Naive B cell (primary cell): ENCODE measurements at regions not wholly inside any gene's neighbourhood (a gene's known extent, or its start where the extent isn't known, plus 50 kb on each side); places are given as distances from the start of the nearest gene placed in this dataset.
A peak's percentile ranks its signal among the peaks of the same experiment; 100 is the strongest.
"Not testable (repeated sequence)": the region's sequence is repeated elsewhere in the genome, so short reads cannot be mapped to it uniquely, and the experiment has no call there.

Experiments
- ATAC-seq, 2 donors: fragments of 150-1000 bp; cut with Tn5 transposase; 2 replicates each; pipeline ENCODE4 v1.10.0; 2021; ENCODE audit warnings: low read depth in 2 of 2, mild to moderate bottlenecking in 2 of 2, moderate library complexity in 2 of 2
- DNase-seq: peaks from one replicate; pipeline ENCODE4 v3.0.0; 2022
- H3K27ac Mint-ChIP-seq, 6 donors: one replicate each; pipeline ENCODE4 v1.8.0; 2020 to 2022; ENCODE audit warnings: mild to moderate bottlenecking in 6 of 6, mixed read lengths in 6 of 6, moderate library complexity in 5 of 6, inconsistent platforms in 2 of 6
- H3K27me3 Mint-ChIP-seq, 3 donors: one replicate each; pipeline ENCODE4 v1.8.0; 2021 to 2022; ENCODE audit warnings: mixed read lengths in 3 of 3, mild to moderate bottlenecking in 1 of 3
- H3K36me3 Mint-ChIP-seq, 2 donors: one replicate each; pipeline ENCODE4 v1.8.0; 2020 to 2022; ENCODE audit warnings: mixed read lengths in 2 of 2, inconsistent platforms in 1 of 2, mild to moderate bottlenecking in 1 of 2
- H3K4me1 Mint-ChIP-seq, 3 donors: one replicate each; pipeline ENCODE4 v1.8.0; 2020 to 2022; ENCODE audit warnings: mixed read lengths in 3 of 3, inconsistent platforms in 1 of 3, mild to moderate bottlenecking in 1 of 3, moderate library complexity in 1 of 3
- H3K4me3 Mint-ChIP-seq, 8 donors: one replicate each; pipeline ENCODE4 v1.8.0; 2020 to 2022; ENCODE audit warnings: mild to moderate bottlenecking in 8 of 8, mixed read lengths in 8 of 8, moderate library complexity in 8 of 8, inconsistent platforms in 2 of 8
- H3K9me3 Mint-ChIP-seq, 7 donors: one replicate each; pipeline ENCODE4 v1.8.0; 2020 to 2022; ENCODE audit warnings: mixed read lengths in 7 of 7, mild to moderate bottlenecking in 5 of 7, inconsistent platforms in 2 of 7, moderate library complexity in 1 of 7

- H3K4me3 Mint-ChIP-seq, H3K9me3 Mint-ChIP-seq, H3K36me3 Mint-ChIP-seq, H3K27ac Mint-ChIP-seq, DNase-seq, ATAC-seq, H3K4me1 Mint-ChIP-seq: not testable (repeated sequence)
- H3K27me3 Mint-ChIP-seq: peaks cover 0 to 17% (median 12%) of the 10 kb centered on the region in 3 donors
Observed at GRCh38 chr10:113489522-113489921, 63.3 kb upstream of the HABP2 start.

- peaks cover 3 to 17% (median 14%) of the 10 kb centered on the region in 3 donors for H3K27me3 Mint-ChIP-seq
- no peaks in the 10 kb centered on the region for H3K4me1 Mint-ChIP-seq
- H3K36me3 Mint-ChIP-seq: no peaks in the 10 kb centered on the region
- no peak overlapping the region for H3K27ac Mint-ChIP-seq
- no peaks in the 10 kb centered on the region for H3K9me3 Mint-ChIP-seq
- no peak for DNase-seq
- no peak for ATAC-seq
- no peak overlapping the region for H3K4me3 Mint-ChIP-seq
Observed at GRCh38 chr10:113491967-113492565, 60.8 kb upstream of the HABP2 start.

GRCh38 chr10:113493195-113493594, 59.7 kb upstream of the HABP2 start:
- H3K36me3 Mint-ChIP-seq: no peaks in the 10 kb centered on the region
- DNase-seq (no peak), ATAC-seq (no peak)
- H3K27me3 Mint-ChIP-seq: peaks cover 11 to 22% (median 17%) of the 10 kb centered on the region in 3 donors
- H3K9me3 Mint-ChIP-seq: no peaks in the 10 kb centered on the region
- H3K27ac Mint-ChIP-seq: no peak overlapping the region
- no peak overlapping the region for H3K4me3 Mint-ChIP-seq
- no peaks in the 10 kb centered on the region for H3K4me1 Mint-ChIP-seq

- DNase-seq (no peak), ATAC-seq (no peak)
- H3K9me3 Mint-ChIP-seq: no peaks in the 10 kb centered on the region
- H3K4me3 Mint-ChIP-seq: no peak overlapping the region
- H3K27me3 Mint-ChIP-seq: peaks cover 11 to 22% (median 17%) of the 10 kb centered on the region in 3 donors
- no peak overlapping the region for H3K27ac Mint-ChIP-seq
- H3K36me3 Mint-ChIP-seq: no peaks in the 10 kb centered on the region
- no peaks in the 10 kb centered on the region for H3K4me1 Mint-ChIP-seq
Observed at GRCh38 chr10:113493882-113494301, 59.0 kb upstream of the HABP2 start.

GRCh38 chr10:113494761-113495160, 58.1 kb upstream of the HABP2 start:
- no peak overlapping the region for H3K27ac Mint-ChIP-seq
- no peak for ATAC-seq

GRCh38 chr10:113495553-113495952, 57.3 kb upstream of the HABP2 start:
- H3K27ac Mint-ChIP-seq: no peak overlapping the region
- no peak overlapping the region for H3K4me3 Mint-ChIP-seq

More at GRCh38 chr10:113494761-113495160, 58.1 kb upstream of the HABP2 start:
- no peaks in the 10 kb centered on the region for H3K9me3 Mint-ChIP-seq
- H3K4me3 Mint-ChIP-seq: no peak overlapping the region
- DNase-seq: no peak
- H3K27me3 Mint-ChIP-seq: peaks cover 11 to 24% (median 13%) of the 10 kb centered on the region in 3 donors
- no peaks in the 10 kb centered on the region for H3K4me1 Mint-ChIP-seq
- no peaks in the 10 kb centered on the region for H3K36me3 Mint-ChIP-seq

GRCh38 chr10:113496111-113497109, 56.4 kb upstream of the HABP2 start:
- H3K27ac Mint-ChIP-seq: peak overlapping the region in 1 of 6 donors; percentile 45
- no peaks in the 10 kb centered on the region for H3K36me3 Mint-ChIP-seq
- DNase-seq: no peak
- peaks cover 0 to 5% (median 0%) of the 10 kb centered on the region in 7 donors for H3K9me3 Mint-ChIP-seq
- peaks cover 10 to 32% (median 11%) of the 10 kb centered on the region in 3 donors for H3K27me3 Mint-ChIP-seq
- ATAC-seq: no peak
- H3K4me3 Mint-ChIP-seq: no peak overlapping the region
- no peaks in the 10 kb centered on the region for H3K4me1 Mint-ChIP-seq

More at GRCh38 chr10:113495553-113495952, 57.3 kb upstream of the HABP2 start:
- H3K27me3 Mint-ChIP-seq: peaks cover 11 to 32% (median 13%) of the 10 kb centered on the region in 3 donors
- H3K36me3 Mint-ChIP-seq: no peaks in the 10 kb centered on the region
- no peaks in the 10 kb centered on the region for H3K4me1 Mint-ChIP-seq
- H3K9me3 Mint-ChIP-seq: peaks cover 0 to 3% (median 0%) of the 10 kb centered on the region in 7 donors
- ATAC-seq: no peak
- DNase-seq: no peak

GRCh38 chr10:113497198-113497597, 55.7 kb upstream of the HABP2 start:
- no peak for DNase-seq

GRCh38 chr10:113498997-113499396, 53.9 kb upstream of the HABP2 start:
- H3K27me3 Mint-ChIP-seq: peaks cover 3 to 30% (median 11%) of the 10 kb centered on the region in 3 donors
- H3K36me3 Mint-ChIP-seq: no peaks in the 10 kb centered on the region
- no peaks in the 10 kb centered on the region for H3K4me1 Mint-ChIP-seq
- peaks cover 0 to 11% (median 0%) of the 10 kb centered on the region in 7 donors for H3K9me3 Mint-ChIP-seq
- ATAC-seq (no peak), DNase-seq (no peak)
- H3K4me3 Mint-ChIP-seq: no peak overlapping the region
- no peak overlapping the region for H3K27ac Mint-ChIP-seq

More at GRCh38 chr10:113497198-113497597, 55.7 kb upstream of the HABP2 start:
- H3K4me1 Mint-ChIP-seq: no peaks in the 10 kb centered on the region
- H3K27ac Mint-ChIP-seq: no peak overlapping the region
- H3K27me3 Mint-ChIP-seq: peaks cover 10 to 30% (median 11%) of the 10 kb centered on the region in 3 donors
- peaks cover 0 to 11% (median 0%) of the 10 kb centered on the region in 7 donors for H3K9me3 Mint-ChIP-seq
- no peak overlapping the region for H3K4me3 Mint-ChIP-seq
- no peaks in the 10 kb centered on the region for H3K36me3 Mint-ChIP-seq
- no peak for ATAC-seq

- Mint-ChIP-seq H3K27ac (no peak overlapping the region), H3K4me1 (no peaks in the 10 kb centered on the region), H3K4me3 (no peak overlapping the region), H3K9me3 (peaks cover 0 to 11% (median 3%) of the 10 kb centered on the region in 7 donors), H3K27me3 (peaks cover 2 to 29% (median 11%) of the 10 kb centered on the region in 3 donors), H3K36me3 (no peaks in the 10 kb centered on the region)
- DNase-seq (no peak), ATAC-seq (no peak)
Observed at GRCh38 chr10:113499806-113500205, 53.0 kb upstream of the HABP2 start.

GRCh38 chr10:113501031-113501430, 51.8 kb upstream of the HABP2 start:
- Mint-ChIP-seq H3K27me3 (peaks cover 3 to 21% (median 11%) of the 10 kb centered on the region in 3 donors), H3K9me3 (peaks cover 0 to 11% (median 3%) of the 10 kb centered on the region in 7 donors)
- not testable (repeated sequence) for DNase-seq, ATAC-seq, H3K4me3 Mint-ChIP-seq, H3K27ac Mint-ChIP-seq, H3K4me1 Mint-ChIP-seq, H3K36me3 Mint-ChIP-seq
